GM12874 (cell line): ENCODE measurements at regions not wholly inside any gene's neighbourhood (a gene's known extent, or its start where the extent isn't known, plus 50 kb on each side); places are given as distances from the start of the nearest gene placed in this dataset.

Experiments
- TF ChIP-seq, protein P1 (sequence below): IDR thresholded peaks from 2 replicates; pipeline ENCODE4 v1.5.1; 2011; ENCODE audit warnings: low read depth, mild to moderate bottlenecking, control low read depth, low read length, moderate library complexity; ENCODE audit not compliant: insufficient read depth

DNA sequence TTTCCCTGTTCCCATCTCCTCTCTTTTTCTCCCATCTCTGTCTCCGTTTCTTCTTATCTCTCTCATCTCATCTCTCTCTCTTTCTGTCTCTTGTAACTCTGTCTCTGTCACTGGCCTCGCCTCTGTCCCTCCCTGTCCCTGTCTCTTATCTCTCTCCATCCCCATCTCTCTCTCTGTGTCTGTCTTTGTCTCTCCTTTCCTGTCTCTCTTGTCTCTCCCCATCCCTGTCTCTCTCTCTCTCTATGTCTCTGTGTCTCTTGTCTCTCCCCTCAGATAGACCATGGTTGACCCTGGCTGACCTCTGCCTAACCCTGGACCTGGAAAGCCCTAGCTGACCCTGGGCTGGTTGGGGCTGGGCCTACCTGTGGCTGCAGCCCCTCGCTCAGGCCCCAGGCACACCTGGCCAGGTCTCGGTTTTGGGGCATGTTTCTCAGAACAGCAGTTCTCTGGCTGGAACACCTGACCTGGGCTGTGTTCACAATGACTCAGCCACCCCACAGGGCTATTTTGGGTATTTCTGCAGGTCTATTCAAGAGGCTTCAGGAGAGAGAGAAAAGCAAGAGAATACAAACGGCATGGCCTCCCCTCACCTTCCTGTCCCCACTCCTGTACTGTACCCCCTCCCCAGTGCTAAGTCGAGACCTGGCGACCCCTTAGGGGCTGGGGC, 174.4 kb downstream of the TMEM121 start:
- TF ChIP-seq, protein P1, sequence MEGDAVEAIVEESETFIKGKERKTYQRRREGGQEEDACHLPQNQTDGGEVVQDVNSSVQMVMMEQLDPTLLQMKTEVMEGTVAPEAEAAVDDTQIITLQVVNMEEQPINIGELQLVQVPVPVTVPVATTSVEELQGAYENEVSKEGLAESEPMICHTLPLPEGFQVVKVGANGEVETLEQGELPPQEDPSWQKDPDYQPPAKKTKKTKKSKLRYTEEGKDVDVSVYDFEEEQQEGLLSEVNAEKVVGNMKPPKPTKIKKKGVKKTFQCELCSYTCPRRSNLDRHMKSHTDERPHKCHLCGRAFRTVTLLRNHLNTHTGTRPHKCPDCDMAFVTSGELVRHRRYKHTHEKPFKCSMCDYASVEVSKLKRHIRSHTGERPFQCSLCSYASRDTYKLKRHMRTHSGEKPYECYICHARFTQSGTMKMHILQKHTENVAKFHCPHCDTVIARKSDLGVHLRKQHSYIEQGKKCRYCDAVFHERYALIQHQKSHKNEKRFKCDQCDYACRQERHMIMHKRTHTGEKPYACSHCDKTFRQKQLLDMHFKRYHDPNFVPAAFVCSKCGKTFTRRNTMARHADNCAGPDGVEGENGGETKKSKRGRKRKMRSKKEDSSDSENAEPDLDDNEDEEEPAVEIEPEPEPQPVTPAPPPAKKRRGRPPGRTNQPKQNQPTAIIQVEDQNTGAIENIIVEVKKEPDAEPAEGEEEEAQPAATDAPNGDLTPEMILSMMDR = no peak

DNA sequence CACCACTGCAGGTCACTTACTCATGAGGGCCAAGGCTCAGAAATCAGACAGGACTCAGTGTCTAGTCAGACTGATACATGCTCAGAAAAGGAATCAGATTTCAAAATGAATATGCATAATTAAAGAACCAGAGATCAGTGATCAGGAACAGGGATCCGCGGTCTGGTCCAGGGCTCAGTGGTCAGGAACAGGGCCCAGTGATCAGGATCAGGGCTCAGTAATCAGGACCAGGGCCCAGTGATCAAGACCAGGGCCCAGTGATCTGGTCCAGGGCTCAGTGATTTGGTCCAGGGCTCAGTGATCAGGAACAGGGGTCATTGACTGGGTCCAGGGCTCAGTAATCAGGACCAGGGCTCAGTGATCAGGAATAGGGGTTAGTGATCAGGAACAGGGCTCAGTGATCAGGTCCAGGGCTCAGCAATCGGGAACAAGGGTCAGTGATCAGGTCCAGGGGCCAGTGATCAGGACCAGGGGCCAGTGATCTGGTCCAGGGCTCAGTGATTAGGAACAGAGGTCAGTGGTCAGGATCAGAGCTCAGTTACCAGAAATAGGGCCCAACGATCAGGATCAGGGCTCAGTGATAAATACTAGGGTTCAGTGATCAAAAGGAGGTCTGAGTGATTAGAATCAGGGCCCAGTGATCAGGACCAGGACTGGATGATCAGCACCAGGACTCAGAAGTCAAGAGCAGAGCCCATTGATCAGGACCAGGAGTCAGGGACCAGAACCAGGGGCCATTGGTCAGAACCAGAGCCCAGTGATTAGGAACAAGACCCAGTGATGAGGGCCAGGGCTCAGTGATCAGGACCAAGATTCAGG, 175.3 kb downstream of the TMEM121 start:
- TF ChIP-seq, protein P1 = no peak

DNA sequence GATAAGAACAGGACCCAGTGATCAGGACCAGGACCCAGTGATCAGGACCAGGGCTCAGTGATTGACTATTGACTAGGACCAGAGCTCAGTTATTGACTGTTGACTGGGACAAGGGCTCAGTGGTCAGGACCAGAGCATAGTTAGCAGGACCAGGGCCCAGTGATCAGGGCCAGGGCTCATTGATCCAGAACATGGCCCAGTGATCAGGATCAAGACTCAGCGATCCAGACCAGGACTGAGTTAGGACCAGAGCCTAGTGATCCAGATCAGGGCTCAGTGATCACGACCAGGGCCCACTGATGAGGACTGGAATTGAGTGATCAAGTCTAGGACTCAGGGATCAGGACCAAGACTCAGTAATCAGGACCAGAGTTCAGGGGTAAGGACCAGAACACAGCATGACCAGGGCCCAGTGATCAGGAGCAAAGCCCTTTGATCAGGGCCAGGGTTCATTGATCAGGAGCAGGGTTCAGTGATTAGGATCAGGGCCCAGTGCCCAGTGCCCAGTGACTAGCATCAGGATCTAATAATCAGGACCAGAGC, 176.0 kb downstream of the TMEM121 start:
- TF ChIP-seq, protein P1 = no peak

DNA sequence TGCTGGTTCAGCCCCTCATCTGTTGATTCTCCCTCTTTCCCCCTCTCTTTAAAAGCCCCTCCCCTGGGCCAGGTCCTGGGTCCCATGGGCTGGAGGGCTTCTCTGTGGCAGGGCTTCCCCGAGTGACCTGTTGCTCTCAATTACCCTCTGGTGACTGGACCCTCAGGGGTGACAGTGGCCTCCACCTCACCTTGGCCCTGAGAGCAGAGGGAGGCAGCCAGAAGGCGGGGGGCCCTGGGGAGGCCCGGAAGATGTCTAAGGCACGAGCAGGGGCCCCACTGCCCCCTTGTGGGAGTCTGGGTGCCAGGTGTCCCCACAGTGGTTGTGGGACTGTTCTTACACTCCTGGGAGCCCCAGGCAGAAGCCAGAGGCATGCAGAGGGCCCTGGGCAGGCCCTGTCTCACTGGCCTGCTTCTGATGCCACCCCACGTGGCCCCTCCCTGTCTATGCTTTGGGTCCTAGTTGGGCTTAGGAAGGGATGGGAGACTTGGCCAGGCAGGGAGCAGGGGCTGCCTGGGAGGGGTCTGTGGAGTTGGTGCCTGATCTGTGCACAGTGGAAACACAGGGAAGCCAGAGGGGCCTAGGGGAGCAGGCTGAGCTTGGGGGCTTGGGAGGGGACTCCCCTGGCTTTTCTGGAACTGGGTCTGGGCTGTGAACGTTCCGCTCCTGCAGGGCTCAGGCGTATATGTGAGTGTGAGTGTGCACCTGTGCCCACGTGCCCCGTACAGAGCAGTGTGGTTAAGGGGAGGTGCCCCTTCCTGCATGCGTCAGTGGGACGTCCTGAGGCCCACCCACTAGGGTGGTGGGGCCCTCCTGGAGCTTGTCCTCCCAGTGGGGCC, 179.7 kb downstream of the TMEM121 start:
- TF ChIP-seq, protein P1 = peak; percentile 53

DNA sequence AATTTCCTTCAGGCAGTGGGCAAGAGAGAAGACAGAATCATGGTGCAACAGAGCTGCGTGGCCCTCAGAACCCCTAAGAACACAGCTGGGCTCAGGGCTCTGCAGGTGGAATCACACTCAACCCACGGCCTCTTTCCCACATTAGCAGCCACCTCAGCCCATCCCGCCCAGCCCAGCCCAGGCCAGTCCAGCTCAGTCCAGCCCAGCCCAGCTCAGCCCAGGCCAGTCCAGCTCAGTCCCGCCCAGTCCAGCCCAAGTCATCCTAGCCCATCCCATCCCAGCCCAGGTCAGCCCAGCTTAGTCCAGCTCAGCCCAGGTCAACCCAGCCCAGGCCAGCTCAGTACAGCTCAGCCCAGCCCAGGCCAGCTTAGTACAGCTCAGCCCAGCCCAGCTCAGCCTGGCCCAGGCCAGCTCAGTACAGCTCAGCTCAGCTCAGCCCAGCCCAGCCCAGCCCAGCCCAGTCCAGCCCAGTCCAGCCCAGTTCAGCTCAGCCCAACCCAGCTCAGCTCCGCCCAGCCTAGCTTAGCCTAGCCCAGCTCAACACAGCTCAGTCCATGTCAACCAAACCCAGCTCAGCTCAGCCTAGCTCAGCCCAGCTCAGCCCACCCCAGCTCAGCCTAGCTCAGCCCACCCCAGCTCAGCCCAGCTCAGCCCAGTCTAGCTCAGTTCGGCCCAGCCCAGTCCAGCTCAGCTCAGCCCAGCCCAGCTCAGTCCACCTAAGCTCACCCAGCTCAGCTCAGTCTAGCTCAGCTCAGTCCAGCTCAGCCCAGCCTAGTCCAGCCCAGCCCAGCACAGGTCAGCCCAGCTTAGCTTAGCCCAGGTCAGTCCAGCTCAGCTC, 183.1 kb downstream of the TMEM121 start:
- TF ChIP-seq, protein P1 = no peak

DNA sequence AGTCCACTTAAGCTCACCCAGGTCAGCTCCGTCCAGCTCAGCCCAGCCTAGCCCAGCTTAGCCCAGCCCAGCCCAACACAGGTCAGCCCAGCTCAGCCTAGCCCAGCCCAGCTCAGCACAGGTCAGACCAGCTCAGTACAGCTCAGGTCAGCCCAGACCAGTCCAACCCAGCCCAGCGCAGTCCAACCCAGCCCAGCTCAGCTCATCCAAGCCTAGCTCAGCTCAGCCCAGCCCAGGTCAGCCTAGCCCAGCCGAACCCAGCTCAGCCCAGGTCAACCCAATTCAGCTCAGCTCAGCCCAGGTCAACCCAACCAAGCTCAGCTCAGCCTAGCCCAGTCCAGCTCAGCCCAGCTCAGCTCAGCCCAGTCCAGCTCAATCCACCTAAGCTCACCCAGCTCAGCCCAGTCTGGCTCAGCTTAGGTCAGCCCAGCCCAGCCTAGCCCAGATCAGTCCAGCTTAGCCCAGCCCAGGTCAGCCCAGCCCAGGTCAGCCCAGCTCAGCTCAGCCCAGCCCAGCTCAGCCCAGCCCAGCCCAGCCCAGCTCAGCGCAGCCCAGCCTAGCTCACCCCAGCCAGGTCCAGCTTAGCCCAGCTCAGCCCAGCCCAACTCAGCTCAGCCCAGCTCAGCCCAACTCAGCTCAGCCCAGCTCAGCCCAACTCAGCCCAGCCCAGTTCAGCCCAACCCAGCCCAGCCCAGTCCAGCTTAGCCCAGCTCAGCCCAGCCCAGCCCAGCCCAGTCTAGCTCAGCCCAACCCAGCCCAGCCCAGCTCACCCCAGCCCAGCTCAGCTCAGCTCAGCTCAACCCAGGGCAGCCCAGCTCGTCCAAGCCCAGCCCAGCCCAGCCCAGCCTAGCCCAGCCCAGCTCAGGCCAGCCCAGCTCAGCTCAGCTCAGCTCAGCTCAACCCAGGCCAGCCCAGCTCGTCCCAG, 184.0 kb downstream of the TMEM121 start:
- TF ChIP-seq, protein P1 = no peak
